HG03442 (cell line): ENCODE measurements at regions not wholly inside any gene's neighbourhood (a gene's known extent, or its start where the extent isn't known, plus 50 kb on each side); places are given as distances from the start of the nearest gene placed in this dataset.
"Not testable (repeated sequence)": the region's sequence is repeated elsewhere in the genome, so short reads cannot be mapped to it uniquely, and the experiment has no call there.

ENCODE experiments used
- ATAC-seq: cut with Tn5 transposase; IDR thresholded peaks from one replicate; pipeline ENCODE4 v1.9.1; 2021; ENCODE audit warnings: mild to moderate bottlenecking, moderate library complexity; ENCODE audit not compliant: unreplicated experiment

DNA sequence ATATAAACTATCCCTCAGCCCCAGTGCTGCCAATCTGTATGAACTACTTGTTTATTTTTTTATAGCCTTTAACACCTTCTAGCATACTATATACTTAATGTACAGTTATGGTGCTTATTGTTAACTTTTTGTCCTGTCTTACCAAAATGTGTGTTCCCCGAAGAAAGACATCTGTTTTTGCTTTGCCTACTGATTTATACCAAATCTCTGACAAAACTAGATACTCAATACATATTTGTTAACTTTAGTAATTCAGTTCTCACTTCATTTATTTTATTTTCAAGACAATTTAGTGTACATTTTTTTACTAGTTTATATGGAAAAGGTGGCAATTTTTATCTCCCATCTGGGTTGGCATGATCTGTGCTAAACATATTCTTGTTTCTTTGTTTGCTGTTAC, 824.3 kb upstream of the ATXN8OS start:
- ATAC-seq, result no peak

DNA sequence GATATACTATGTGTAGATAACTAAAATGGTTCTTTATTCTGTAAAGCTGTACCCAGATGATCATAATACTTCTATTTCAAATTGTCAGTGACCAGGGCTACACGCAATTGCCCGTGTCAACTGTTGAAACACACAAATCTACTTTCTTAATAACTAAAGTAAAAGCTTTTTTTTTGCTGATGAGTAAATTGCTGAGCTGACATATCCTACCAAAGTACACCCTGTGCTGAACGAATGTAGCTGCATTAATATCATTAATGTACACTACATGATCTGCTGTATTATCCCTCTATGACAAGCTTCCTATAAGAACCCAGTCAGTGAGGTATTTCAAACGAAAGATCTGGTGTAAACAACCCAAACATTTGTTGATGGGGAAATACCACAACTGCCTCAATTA, 827.2 kb upstream of the ATXN8OS start:
- no peak for ATAC-seq

DNA sequence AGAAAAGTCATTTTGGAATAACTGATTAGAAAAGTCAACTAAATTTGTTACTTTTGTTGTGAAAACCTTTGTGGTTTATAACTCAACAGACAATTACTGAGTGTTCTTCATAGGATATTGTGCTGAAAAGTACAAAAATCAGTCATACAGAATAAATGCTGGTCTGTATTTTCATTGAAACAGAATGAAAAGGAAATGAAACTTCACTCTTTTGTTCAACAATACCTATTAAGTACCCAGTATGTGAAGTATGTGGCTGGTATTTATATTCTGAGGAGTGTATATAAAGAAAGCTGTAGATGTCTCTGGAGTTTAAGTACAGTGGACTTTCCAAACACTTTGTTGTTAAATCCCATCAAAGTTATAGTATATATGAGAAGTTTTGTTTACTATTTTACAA, 828.4 kb upstream of the ATXN8OS start:
- no peak for ATAC-seq

DNA sequence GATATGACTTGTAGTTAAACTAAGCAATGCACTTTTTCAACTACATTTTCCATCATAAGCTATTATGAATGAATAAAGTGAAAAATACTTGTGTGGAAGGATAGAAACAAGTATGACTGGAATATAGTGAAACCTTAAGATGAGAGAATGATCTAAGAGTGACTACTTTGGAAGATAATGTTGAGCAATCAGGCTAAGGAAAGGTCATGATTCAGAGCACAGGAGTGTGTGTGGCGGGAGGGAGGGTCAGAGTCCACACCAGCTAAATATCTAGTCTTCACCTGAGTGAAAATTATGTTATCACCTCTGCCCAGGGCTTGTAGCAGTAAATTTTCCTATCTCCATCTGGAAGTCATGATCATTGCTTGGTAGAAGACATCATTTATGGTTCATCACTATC, 833.4 kb upstream of the ATXN8OS start:
- no peak for ATAC-seq

DNA sequence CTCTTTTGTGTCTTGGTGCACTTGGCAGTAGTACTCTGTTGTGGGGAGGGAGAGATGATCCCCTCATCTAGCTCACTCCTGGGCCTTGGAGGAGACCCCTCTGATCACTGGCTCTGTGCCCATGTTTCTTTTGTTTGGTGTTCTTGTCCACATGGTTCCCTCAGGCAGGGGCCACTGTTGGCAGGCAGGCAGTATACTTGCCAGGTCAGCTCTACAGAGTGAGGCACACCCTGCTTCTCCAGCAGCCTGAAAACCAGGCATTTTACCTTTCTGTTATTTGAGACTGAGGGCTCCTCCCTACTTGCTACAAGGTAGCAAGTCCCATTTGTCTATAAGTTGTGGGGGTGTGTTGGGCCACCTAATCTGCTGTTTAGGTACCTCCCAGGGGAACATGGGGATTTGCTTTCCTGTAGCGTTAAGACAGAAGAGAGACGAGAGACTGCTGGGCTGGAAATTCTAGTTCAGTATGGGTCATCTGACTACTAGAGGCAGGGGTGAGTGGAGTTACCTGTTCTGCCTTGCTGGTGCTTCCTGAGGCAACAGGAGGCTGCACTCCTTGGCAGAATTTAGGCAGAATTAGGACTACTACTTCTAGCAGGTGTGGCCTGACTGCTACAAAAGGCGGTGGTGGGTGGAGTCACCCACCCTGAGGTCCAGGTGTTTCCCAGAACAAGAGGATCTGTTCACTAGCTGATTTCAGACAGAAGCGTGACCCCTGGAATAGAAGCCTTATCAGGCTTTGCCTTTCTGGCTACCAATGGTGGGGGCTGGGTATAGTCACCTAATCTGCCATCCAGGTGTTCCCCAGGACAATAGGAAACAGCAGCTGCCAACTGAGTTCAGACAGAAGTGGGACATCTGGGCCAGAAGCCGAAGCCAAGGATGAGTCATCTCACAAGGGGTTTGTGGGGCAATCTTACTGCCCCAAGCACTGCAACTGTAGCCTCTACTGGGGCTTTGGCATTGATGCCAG, 843.0 kb upstream of the ATXN8OS start:
- no peak for ATAC-seq

DNA sequence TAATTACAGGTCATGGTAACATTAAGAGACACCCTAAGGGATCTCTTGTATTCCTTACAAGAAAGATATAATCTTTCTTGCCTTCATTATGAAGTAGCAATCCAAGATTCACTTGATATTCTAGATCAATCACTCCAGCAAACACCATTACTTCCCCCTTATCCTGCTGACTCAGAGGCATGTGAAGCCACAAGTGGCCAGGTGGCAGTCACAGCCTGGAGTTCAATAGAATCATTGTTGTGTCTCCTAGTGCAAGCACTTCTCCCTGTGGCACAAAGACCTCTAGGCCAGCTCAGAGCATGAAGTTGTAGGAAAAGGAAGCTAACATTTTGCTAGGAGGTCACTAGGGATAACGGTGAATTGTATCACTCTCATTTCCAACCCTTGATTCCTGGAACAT, 864.3 kb upstream of the ATXN8OS start:
- no peak for ATAC-seq

DNA sequence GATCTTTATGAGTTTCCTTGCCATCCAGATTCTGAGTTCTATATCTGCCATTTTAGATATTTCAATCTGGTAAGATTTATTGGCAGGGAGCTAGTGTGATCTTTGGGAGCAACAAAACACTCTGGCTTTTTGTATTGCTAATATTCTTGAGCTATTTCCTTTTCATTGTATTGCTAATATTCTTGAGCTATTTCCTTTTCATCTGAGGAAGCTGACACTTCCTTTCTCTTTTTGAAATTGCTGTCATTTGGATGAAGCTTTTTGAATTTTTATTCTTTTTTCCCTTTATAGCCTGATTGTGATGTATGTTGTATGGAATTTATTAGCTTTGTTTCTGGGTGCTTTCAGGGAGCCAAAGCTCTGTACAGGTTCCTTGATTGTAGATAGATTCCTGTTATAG, 873.5 kb upstream of the ATXN8OS start:
- no peak for ATAC-seq

DNA sequence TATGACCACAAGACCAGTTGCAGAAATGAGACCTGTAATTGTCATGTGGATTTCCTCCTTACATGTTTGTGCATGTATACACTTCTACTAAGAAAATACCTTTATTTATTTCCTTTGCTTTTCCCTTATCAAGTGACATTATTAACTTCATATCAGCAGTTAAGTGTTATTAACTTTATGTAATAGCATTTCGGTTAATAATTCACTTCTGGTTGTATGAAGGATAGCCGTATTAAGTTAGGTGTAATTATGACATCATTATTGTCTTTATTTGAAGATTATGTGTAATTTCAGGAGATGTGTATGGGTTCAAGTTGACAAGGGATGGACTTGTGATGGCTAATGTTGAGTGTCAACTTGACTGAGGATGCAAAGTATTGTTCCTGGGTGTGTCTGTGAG, 881.2 kb upstream of the ATXN8OS start:
- no peak for ATAC-seq

DNA sequence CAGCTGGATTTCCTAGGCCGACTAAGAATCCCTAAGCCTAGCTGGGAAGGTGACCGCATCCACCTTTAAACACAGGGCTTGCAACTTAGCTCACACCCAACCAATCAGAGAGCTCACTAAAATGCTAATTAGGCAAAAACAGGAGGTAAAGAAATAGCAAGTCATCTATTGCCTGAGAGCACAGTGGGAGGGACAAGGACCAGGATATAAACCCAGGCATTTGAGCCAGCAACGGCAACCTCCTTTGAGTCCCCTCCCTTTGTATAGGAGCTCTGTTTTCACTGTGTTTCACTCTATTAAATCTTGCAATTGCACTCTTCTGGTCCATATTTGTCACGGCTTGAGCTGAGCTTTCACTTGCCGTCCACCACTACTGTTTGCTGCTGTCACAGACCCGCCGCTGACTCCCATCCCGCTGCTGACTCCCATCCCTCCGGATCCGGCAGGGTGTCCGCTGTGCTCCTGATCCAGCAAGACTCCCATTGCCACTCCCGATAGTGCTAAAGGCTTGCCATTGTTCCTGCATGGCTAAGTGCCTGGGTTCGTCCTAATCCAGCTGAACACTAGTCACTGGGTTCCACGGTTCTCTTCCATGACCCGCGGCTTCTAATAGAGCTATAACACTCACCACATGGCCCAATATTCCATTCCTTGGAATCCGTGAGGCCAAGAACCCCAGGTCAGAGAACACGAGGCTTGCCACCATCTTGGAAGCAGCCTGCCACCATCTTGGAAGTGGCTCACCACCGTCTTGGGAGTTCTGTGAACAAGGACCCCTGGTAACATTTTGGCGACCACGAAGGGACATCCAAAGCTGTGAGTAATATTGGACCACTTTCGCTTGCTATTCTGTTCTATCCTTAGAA, 885.8 kb upstream of the ATXN8OS start:
- ATAC-seq, result not testable (repeated sequence)

DNA sequence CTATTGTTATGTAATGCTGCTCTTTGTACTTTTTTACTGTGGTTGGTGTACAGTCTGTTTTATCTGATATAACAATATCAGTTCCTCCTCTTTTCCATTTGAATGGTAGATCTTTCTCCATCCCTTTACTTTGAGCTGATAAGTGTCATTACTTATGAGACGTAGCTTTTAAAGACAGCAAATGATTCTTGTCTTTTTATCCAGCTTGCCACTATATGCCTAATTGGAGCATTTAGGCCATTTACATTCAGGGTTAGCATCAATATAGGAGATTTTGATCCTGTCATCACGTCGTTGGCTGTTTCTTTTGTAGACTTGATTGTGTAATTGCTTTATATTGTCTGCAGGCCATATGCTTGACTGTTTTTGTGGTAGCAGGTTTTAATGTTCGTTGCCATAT, 894.2 kb upstream of the ATXN8OS start:
- ATAC-seq, result no peak

DNA sequence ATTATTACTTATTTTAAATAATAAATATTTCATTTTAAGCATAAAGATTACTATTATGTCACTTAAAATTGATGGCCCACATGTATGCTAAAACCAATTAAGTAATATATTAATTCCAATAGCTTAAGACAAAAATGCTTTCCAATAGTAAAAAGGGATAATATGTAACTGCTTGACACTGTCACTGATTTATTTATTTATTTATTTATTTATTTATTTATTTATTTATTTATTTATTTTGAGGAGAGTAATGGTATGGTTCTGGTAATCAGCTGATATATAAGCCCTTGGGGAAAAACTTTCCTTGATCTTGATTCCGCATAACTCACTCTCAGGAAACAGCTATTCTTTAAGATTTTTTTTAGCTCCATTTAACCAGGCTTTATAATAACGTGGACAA, 903.0 kb upstream of the ATXN8OS start:
- ATAC-seq, result no peak

DNA sequence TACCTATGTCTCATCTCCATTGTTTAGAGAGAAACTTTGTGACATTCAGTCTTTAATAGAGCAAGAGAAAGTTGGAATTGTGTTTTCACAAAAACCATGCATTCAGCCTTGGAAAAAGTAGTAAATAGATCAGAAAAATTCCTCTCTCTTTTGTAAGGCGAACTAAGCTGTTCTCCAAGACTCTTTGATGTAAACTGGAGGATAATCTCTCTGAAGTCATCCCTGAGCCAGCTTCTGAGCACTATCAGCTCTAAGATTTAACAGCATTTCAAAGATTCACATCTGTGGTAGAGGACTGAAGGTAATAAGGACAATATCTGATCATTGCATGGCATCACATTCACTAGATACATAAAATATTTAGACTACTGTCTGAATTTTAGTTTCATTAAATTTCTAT, 904.6 kb upstream of the ATXN8OS start:
- ATAC-seq, result no peak

DNA sequence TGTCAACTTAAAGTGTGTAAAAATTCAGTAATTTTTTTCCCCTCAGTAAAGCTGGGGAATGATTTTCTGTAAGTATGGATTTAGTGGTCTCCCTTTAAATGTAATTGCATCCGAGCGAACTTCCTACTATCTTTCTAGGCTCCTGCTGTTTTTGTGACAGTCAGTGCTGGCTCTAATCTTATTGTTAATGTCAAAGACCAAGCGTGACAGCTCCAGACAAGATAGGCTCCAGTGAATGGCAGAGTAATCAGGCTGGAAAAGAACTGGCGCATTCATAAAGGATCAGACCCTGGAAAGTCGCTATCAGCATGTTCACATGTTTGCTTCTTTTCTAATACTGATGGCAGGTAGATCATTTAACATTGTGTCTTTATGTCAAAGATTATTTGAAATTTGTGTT, 908.0 kb upstream of the ATXN8OS start:
- ATAC-seq, result no peak

DNA sequence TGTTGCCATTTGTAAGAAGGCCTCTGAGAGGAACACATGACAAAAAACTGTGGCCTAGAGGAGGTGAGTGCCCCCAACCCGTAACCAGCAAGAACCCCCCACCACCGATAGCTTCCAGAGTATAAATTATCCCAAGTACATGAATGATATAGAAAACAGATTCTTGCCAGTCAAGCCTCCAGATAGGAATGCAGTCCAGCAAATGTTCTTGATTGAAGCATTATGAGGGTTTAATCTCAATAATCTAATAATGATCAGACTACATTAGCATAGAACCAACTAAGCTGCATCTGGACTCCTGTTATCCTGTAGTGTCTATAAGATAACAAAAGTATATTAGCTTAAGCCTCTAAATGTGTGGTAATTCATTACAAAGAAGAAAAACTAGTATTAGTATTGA, 908.9 kb upstream of the ATXN8OS start:
- no peak for ATAC-seq

DNA sequence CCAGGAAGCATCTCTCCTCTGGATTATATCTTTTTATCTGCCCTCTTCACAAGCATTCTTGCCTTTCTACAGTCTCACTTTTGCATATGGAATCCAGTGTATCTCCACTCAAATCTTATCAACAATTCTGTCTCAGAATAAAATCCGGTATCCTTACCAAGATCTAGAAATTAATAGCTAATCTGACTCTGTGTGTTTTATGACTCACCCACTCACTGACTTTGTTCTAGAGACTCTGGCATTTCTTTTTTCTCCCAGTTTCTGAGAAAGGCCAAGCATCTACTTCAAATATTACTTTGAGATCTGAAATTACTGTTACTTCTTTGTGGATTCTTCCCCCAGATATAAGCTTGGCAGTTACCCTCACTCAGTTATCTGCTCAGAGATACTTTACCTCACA, 913.5 kb upstream of the ATXN8OS start:
- no peak for ATAC-seq

DNA sequence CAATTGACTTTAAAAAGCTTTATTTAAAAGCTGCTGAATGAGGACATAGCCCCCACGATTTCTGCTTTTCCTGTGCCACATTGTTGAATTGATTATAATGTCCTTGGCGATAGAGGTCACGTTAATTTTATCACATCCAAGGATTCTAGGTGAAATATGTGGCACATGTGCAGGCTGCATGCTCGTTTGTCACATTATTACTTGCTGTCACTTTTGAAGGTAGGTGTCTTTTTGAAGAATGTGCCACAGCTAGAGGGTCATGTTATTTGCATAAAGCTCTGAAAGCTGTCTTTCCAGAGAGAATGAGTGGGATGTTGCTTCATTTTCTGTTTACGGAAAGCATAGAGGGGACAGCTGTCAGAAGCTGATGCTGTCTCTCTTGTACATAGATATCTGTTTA, 927.6 kb upstream of the ATXN8OS start:
- ATAC-seq, result no peak

DNA sequence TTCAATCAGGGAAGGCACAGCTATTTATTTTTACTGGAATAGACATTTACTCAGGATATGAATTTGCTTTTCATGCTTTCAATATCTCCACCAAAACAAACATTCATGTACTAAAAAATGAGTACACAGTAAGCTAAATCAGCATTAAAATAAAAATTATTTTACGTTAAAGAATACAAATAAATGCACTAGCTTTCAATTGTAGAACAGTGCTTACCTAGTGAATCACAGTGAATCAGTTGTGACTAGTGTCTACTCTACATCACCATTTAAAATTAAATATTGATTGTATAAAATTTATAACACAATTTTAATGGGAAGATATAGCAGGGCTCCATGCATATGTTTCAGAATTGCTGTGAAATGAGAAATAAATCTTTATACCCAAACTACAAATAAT, 929.6 kb upstream of the ATXN8OS start:
- no peak for ATAC-seq

DNA sequence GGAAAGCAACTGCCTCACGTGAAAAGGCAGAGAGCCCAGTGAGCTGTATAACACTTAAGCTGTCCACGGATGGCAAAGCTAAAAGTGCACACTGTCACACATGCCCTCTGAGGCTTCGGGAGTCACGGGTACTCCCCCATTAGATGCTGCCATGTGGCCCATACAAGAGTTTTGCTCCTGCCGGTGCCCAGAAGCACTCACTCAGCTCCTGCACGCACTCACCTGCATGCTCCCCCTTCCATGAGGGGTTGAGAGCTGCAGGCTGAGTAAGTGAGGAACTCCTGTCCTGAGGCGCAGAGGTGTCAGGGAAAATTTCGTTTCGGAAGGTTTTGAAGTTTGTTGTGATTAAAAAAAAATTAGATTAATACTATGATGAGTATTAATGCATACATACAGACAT, 939.2 kb upstream of the ATXN8OS start:
- no peak for ATAC-seq

DNA sequence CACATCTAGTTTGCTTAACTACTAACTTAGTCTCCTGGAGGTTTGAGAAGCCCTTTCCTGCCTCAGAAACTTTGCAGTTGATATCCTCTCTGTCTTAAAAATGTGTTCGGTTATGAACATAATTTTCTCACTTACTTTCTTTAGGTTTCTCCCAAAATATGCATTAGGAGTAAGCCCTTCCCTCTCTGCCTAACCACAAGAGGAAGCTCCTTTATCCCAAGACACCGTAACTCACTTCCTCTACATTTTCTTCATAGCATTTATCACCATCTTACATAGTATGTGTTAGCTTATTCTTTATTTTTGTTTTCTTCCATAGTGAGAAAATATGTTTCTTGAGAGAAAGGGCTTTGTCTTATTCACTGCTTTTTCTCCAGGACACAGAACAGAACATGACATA, 952.5 kb upstream of the ATXN8OS start:
- no peak for ATAC-seq

DNA sequence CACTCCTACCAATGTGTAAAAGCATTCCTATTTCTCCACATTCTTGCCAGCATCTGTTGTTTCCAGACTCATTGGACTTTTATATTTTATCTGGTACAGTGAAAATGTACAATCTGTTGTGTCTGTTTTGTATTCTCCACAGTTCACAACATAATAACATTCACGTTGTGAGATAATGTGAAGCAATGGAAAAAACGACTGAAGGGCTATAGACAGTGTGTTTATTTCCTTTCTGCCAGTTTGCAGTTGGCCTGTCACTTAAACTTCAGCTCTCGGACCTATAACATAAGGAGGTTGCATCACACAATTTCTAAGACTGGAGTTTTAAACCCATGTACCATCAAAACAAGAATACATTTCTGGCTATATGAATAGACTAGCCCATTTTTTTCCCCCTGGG, 965.5 kb upstream of the ATXN8OS start:
- ATAC-seq, result no peak

DNA sequence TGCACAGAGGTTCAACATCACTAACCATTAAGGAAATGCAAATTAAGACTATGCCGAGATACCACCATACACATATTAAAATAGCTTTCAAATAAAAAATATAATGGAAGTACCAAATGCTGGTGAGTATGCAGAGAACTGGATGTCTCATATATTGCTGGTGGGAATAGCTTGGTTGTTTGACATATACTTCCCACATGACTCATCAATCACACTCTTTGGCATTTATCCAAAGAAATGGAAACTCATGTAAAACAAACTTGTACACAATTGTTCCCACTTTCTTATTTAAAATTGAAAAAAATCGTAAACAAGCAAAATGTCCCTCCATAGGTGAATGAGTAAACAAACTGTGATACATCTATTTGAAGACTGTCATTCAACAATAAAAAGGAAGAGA, 982.6 kb upstream of the ATXN8OS start:
- no peak for ATAC-seq

DNA sequence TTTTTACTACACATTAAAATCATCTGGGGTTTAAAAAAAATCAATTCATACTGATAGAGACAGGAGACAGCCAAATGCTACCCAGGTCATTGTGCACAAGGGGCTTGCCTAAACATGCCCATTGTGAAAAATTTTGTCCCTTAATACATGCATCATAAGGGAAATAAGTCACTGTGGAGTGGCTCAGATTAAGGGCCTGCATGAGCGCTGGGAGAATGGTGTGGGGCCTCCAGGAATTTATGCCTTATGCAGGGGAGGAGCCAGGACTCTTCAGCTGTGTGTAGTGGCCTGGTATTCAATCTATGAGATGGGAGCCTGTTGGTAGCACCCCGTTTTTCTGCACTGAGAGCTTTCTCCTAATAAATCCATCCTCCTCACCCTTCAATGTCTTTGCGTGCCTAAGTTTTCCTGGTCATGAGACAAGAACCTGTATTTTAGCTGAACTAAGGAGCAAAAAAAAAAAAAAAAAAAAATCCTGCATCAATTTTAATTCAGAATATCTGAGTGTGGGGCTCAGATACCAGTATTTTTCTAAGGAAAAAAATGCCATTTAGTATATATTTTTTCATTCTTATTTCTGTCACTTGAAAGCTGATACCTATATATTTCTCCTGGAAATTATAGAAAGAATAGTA, 997.6 kb upstream of the ATXN8OS start:
- ATAC-seq, result no peak
